IMR-90 (cell line): ENCODE measurements at regions not wholly inside any gene's neighbourhood (a gene's known extent, or its start where the extent isn't known, plus 50 kb on each side); places are given as distances from the start of the nearest gene placed in this dataset.

Source experiments
- BHLHE40 ChIP-seq: fragments of 150-350 bp; IDR thresholded peaks from 2 replicates; pipeline ENCODE4 v1.6.1; 2016; ENCODE audit warnings: mild to moderate bottlenecking, low read depth, low read length
- CEBPB ChIP-seq: IDR thresholded peaks from 2 replicates; pipeline ENCODE4 v1.6.1; 2012; ENCODE audit warnings: low read depth, low read length, improper control_type of control experiment
- FOS ChIP-seq: fragments of 150-350 bp; IDR thresholded peaks from 2 replicates; pipeline ENCODE4 v1.6.1; 2016; ENCODE audit warnings: low read depth, low read length
- MAFK ChIP-seq: IDR thresholded peaks from 2 replicates; pipeline ENCODE4 v1.6.1; 2012; ENCODE audit warnings: low read depth, low read length, improper control_type of control experiment
- MXI1 ChIP-seq: IDR thresholded peaks from 2 replicates; pipeline ENCODE4 v1.6.1; 2012; ENCODE audit warnings: low read depth, mild to moderate bottlenecking, low read length, moderate library complexity, borderline replicate concordance
- POLR2A ChIP-seq: IDR thresholded peaks from 2 replicates; pipeline ENCODE4 v1.6.1; 2012; ENCODE audit warnings: mild to moderate bottlenecking, low read depth, low read length
- RAD21 ChIP-seq: IDR thresholded peaks from 2 replicates; pipeline ENCODE4 v1.6.1; 2012; ENCODE audit warnings: low read length, improper control_type of control experiment
- RCOR1 ChIP-seq: IDR thresholded peaks from 2 replicates; pipeline ENCODE4 v1.6.1; 2012; ENCODE audit warnings: mild to moderate bottlenecking, low read length, improper control_type of control experiment; ENCODE audit not compliant: insufficient replicate concordance
- RFX5 ChIP-seq: IDR thresholded peaks from 2 replicates; pipeline ENCODE4 v1.8.0; 2012; ENCODE audit warnings: low read depth, mild to moderate bottlenecking, low read length, moderate library complexity
- SMC3 ChIP-seq: fragments of 150-350 bp; IDR thresholded peaks from 2 replicates; pipeline ENCODE4 v1.6.1; 2016; ENCODE audit warnings: low read depth, mild to moderate bottlenecking, antibody characterized with exemption, low read length, moderate library complexity
- TF ChIP-seq, protein P1 (sequence below): conservative IDR thresholded peaks from 2 replicates; pipeline ENCODE4 v1.5.1; 2012; ENCODE audit warnings: mild to moderate bottlenecking, low read depth, low read length, improper control_type of control experiment
- TF ChIP-seq, protein P2 (sequence below): fragments of 150-350 bp; IDR thresholded peaks from 2 replicates; pipeline ENCODE4 v1.6.1; 2016; ENCODE audit warnings: low read depth, mild to moderate bottlenecking, low read length, moderate library complexity, borderline replicate concordance

DNA sequence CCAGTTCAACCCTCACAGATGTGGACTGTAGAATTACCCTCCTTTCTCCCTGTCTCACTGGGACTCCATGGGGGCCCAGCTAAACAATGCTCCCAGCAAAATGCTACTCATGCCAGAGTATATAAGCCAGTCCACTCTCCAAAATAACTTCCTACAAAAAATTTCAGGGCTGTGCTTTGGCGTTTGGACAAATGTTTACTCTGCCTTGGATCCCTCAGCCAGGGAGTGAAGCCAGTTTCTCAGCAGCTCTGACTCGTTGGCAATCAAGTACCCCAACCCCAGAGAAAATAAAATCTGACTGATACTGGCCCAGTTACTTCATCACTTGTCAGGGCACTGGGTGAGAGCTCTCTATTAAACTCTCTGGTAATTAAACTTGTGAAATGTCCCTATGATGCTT is 250.4 kb downstream of the TSHZ3 start:
- TF ChIP-seq, protein P1, sequence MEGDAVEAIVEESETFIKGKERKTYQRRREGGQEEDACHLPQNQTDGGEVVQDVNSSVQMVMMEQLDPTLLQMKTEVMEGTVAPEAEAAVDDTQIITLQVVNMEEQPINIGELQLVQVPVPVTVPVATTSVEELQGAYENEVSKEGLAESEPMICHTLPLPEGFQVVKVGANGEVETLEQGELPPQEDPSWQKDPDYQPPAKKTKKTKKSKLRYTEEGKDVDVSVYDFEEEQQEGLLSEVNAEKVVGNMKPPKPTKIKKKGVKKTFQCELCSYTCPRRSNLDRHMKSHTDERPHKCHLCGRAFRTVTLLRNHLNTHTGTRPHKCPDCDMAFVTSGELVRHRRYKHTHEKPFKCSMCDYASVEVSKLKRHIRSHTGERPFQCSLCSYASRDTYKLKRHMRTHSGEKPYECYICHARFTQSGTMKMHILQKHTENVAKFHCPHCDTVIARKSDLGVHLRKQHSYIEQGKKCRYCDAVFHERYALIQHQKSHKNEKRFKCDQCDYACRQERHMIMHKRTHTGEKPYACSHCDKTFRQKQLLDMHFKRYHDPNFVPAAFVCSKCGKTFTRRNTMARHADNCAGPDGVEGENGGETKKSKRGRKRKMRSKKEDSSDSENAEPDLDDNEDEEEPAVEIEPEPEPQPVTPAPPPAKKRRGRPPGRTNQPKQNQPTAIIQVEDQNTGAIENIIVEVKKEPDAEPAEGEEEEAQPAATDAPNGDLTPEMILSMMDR, result no peak
- TF ChIP-seq RFX5 (no peak), MXI1 (no peak), POLR2A (no peak), SMC3 (no peak), BHLHE40 (no peak), RCOR1 (no peak), RAD21 (no peak), CEBPB (no peak), FOS (no peak), MAFK (no peak)
- TF ChIP-seq, protein P2, sequence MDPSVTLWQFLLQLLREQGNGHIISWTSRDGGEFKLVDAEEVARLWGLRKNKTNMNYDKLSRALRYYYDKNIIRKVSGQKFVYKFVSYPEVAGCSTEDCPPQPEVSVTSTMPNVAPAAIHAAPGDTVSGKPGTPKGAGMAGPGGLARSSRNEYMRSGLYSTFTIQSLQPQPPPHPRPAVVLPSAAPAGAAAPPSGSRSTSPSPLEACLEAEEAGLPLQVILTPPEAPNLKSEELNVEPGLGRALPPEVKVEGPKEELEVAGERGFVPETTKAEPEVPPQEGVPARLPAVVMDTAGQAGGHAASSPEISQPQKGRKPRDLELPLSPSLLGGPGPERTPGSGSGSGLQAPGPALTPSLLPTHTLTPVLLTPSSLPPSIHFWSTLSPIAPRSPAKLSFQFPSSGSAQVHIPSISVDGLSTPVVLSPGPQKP, result no peak
